BLaER1 (cell line): ENCODE measurements at regions not wholly inside any gene's neighbourhood (a gene's known extent, or its start where the extent isn't known, plus 50 kb on each side); places are given as distances from the start of the nearest gene placed in this dataset.

Experiments used
- H3K27ac ChIP-seq: shearing (Covaris generic); formaldehyde crosslinking; 2 replicates; pipeline ENCODE4 v1.8.1; 2022
- H3K27me3 ChIP-seq: shearing (Covaris generic); formaldehyde crosslinking; 2 replicates; pipeline ENCODE4 v1.8.1; 2022
- H3K36me3 ChIP-seq: shearing (Covaris generic); formaldehyde crosslinking; 2 replicates; pipeline ENCODE4 v1.8.1; 2022
- H3K4me1 ChIP-seq: shearing (Covaris generic); formaldehyde crosslinking; 2 replicates; pipeline ENCODE4 v1.8.1; 2022
- H3K4me2 ChIP-seq: shearing (Covaris generic); formaldehyde crosslinking; 2 replicates; pipeline ENCODE4 v1.8.1; 2022
- H3K4me3 ChIP-seq: shearing (Covaris generic); formaldehyde crosslinking; 2 replicates; pipeline ENCODE4 v1.8.1; 2022
- H3K9ac ChIP-seq: shearing (Covaris generic); formaldehyde crosslinking; 2 replicates; pipeline ENCODE4 v1.8.1; 2022
- H3K9me3 ChIP-seq: shearing (Covaris generic); formaldehyde crosslinking; 2 replicates; pipeline ENCODE4 v1.8.1; 2022
- H4K20me1 ChIP-seq: shearing (Covaris generic); formaldehyde crosslinking; 2 replicates; pipeline ENCODE4 v1.8.1; 2022
- Cebpa-rat ChIP-seq: shearing (Covaris generic); IDR thresholded peaks from 2 replicates; pipeline ENCODE4 v1.8.1; 2022

GRCh38 chr12:124109760-124110159, 136.7 kb downstream of the ZNF664 start:
- no peak for TF ChIP-seq Cebpa-rat
- peak overlapping the region; percentile 26; the same call in 1 of the 2 replicates for H3K4me2 ChIP-seq

DNA sequence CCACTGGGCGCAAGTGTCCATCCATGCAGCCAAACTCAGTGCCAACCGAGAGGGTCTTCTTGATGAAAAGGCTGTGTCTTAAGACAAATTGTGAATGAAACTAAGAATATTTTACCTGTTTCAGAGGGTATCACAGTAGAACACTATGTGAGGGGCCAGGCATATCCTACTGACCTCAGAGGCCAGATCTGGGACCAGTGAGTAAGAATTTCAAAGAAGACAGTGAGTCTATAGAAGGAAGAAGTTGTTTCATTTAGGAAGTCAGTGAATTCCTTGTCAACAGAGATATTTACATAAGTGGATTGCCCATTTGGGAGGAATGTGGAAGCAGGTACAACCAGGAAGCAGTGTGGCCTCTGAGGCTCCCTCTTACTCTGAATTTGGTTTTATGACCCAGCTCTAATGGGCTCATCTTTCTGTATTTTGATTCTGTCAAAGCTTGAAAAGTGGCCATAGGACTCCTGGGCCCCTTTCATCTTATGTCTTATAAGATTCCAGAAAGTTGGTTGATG, 137.4 kb downstream of the ZNF664 start:
- no peaks in the 10 kb centered on the region for H3K27me3 ChIP-seq
- peaks cover 7% of the 10 kb centered on the region; the same call in 1 of the 2 replicates for H3K4me1 ChIP-seq
- no peak overlapping the region for H3K4me3 ChIP-seq
- H3K4me2 ChIP-seq, result peak overlapping the region; percentile 26; the same call in 1 of the 2 replicates
- no peak for TF ChIP-seq Cebpa-rat
- H3K9me3 ChIP-seq, result peaks cover 8% of the 10 kb centered on the region; the same call in 1 of the 2 replicates
- H3K36me3 ChIP-seq, result no peaks in the 10 kb centered on the region
- H3K9ac ChIP-seq, result no peak overlapping the region
- H3K27ac ChIP-seq, result no peak overlapping the region
- no peaks in the 10 kb centered on the region for H4K20me1 ChIP-seq

More at GRCh38 chr12:124109760-124110159, 136.7 kb downstream of the ZNF664 start:
- Histone ChIP-seq H3K4me3 (no peak overlapping the region), H3K36me3 (no peaks in the 10 kb centered on the region), H3K27ac (no peak overlapping the region), H3K9me3 (peaks cover 8% of the 10 kb centered on the region; the same call in 1 of the 2 replicates), H3K4me1 (peaks cover 7% of the 10 kb centered on the region; the same call in 1 of the 2 replicates), H3K27me3 (no peaks in the 10 kb centered on the region), H4K20me1 (no peaks in the 10 kb centered on the region), H3K9ac (no peak overlapping the region)

DNA sequence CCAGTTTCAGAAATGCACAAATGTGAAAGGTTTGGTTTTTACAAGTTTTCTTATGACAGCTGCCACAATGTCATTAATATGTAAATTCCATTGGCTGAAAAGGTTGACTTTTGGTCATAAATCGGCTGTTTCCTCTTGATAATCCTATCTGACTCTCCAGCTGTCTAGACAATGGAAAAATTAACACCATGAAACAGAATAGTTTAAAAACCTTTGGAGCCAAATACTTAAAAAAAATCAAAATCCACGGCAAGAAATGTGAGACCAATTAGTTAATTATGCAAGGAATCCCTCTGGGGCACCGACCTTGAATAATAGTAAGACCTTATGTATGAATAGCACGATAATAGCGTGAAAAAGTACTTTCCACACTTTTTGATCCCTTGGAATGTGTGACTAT, 138.0 kb downstream of the ZNF664 start:
- H4K20me1 ChIP-seq, result no peaks in the 10 kb centered on the region
- H3K27me3 ChIP-seq, result no peaks in the 10 kb centered on the region
- no peak overlapping the region for H3K4me2 ChIP-seq
- H3K36me3 ChIP-seq, result no peaks in the 10 kb centered on the region
- no peak for TF ChIP-seq Cebpa-rat
- H3K27ac ChIP-seq, result no peak overlapping the region
- no peak overlapping the region for H3K9ac ChIP-seq
- H3K9me3 ChIP-seq, result peaks cover 8% of the 10 kb centered on the region; the same call in 1 of the 2 replicates
- no peak overlapping the region for H3K4me3 ChIP-seq
- H3K4me1 ChIP-seq, result peaks cover 7% of the 10 kb centered on the region; the same call in 1 of the 2 replicates

GRCh38 chr12:124114316-124114715, 141.3 kb downstream of the ZNF664 start:
- H3K9ac ChIP-seq, result no peak overlapping the region
- no peak for TF ChIP-seq Cebpa-rat
- no peak overlapping the region for H3K4me2 ChIP-seq
- H3K27me3 ChIP-seq, result no peaks in the 10 kb centered on the region
- no peak overlapping the region for H3K4me3 ChIP-seq
- H3K4me1 ChIP-seq, result peaks cover 9% of the 10 kb centered on the region
- H3K36me3 ChIP-seq, result no peaks in the 10 kb centered on the region
- peaks cover 8% of the 10 kb centered on the region; the same call in 1 of the 2 replicates for H3K9me3 ChIP-seq
- H3K27ac ChIP-seq, result no peak overlapping the region
- no peaks in the 10 kb centered on the region for H4K20me1 ChIP-seq

DNA sequence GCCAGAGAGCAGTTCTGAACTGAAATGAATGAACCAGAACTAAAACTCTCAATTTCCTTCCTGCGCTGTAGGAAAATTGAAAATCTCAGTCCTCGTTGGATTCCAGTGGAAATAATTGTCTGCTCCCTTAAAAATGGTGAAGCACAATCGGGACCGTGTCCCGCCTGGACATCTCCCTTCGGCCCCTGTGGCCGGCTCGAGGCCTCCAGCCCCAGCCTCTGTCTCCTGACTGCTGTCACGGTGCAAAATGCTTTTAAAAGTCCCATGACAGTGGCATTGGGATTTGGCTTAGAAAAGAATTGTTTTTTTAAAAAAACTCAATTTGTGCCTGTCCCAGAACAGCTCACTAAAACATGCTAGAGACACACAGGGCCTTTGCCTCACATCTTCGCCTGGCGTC, 142.5 kb downstream of the ZNF664 start:
- Histone ChIP-seq H3K4me3 (no peak overlapping the region), H3K27me3 (no peaks in the 10 kb centered on the region), H3K27ac (no peak overlapping the region), H3K4me2 (no peak overlapping the region), H3K9ac (no peak overlapping the region), H3K36me3 (no peaks in the 10 kb centered on the region), H3K4me1 (peaks cover 6% of the 10 kb centered on the region; the same call in 1 of the 2 replicates), H4K20me1 (no peaks in the 10 kb centered on the region), H3K9me3 (peaks cover 16% of the 10 kb centered on the region)
- TF ChIP-seq Cebpa-rat, result no peak

GRCh38 chr12:124115976-124116690, 143.1 kb downstream of the ZNF664 start:
- Histone ChIP-seq H3K36me3 (no peaks in the 10 kb centered on the region), H3K4me2 (no peak overlapping the region), H3K9ac (no peak overlapping the region), H3K27me3 (no peaks in the 10 kb centered on the region), H3K27ac (no peak overlapping the region), H3K9me3 (peaks cover 16% of the 10 kb centered on the region), H4K20me1 (no peaks in the 10 kb centered on the region), H3K4me1 (peaks cover 6% of the 10 kb centered on the region; the same call in 1 of the 2 replicates), H3K4me3 (no peak overlapping the region)
- TF ChIP-seq Cebpa-rat, result no peak

GRCh38 chr12:124120739-124121138, 147.7 kb downstream of the ZNF664 start:
- Histone ChIP-seq H3K4me2 (no peak overlapping the region), H3K9ac (no peak overlapping the region), H3K36me3 (no peaks in the 10 kb centered on the region), H3K4me3 (no peak overlapping the region), H3K27me3 (no peaks in the 10 kb centered on the region), H3K9me3 (peaks cover 8% of the 10 kb centered on the region), H3K4me1 (peaks cover 6% of the 10 kb centered on the region; the same call in 1 of the 2 replicates), H3K27ac (no peak overlapping the region), H4K20me1 (no peaks in the 10 kb centered on the region)
- no peak for TF ChIP-seq Cebpa-rat

- Histone ChIP-seq H3K36me3 (no peaks in the 10 kb centered on the region), H3K9me3 (peaks cover 8% of the 10 kb centered on the region), H3K4me2 (no peak overlapping the region), H3K9ac (no peak overlapping the region), H3K4me3 (no peak overlapping the region), H3K27me3 (no peaks in the 10 kb centered on the region), H4K20me1 (no peaks in the 10 kb centered on the region), H3K27ac (no peak overlapping the region), H3K4me1 (peaks cover 6% of the 10 kb centered on the region; the same call in 1 of the 2 replicates)
- TF ChIP-seq Cebpa-rat, result no peak
Measured at GRCh38 chr12:124122722-124123121, 149.7 kb downstream of the ZNF664 start.

DNA sequence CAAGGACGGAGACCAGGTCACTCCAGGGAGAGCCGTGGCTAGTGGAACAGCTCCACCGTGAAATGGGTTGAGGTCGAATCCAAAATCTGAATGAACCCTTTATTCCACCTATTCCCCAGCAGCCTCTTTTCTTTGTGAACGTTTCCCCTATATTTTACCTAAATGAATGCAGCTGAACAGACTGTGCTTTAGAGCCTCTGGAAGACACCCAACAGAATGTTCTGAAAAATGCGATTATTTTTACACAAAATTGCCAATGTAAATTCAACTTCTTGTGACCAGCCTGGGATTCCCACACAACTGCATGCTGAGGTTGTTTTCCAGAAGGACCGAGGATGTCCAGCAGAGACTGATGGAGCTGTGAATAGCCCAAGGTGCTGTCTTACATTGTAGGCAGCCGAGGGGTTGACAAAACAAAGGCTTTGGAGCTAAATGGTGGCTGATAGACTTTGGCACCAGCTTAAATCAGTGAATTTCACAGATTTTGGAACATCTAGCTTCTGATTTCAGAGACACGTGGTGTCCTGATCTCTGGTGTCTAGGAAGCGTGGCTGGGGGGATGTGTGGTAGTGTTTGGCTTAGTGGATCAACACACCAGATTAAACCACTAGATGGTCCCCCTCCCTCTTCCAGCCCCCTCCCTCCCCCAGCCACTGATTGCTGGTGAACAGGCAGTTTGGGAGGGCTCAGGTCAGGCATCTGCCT, 150.4 kb downstream of the ZNF664 start:
- H3K4me1 ChIP-seq, result peaks cover 6% of the 10 kb centered on the region; the same call in 1 of the 2 replicates
- H3K9me3 ChIP-seq, result peaks cover 8% of the 10 kb centered on the region
- no peaks in the 10 kb centered on the region for H3K36me3 ChIP-seq
- H3K4me2 ChIP-seq, result no peak overlapping the region
- no peak overlapping the region for H3K27ac ChIP-seq
- no peak overlapping the region for H3K4me3 ChIP-seq
- H3K27me3 ChIP-seq, result no peaks in the 10 kb centered on the region
- no peaks in the 10 kb centered on the region for H4K20me1 ChIP-seq
- TF ChIP-seq Cebpa-rat, result no peak
- H3K9ac ChIP-seq, result no peak overlapping the region
